ENCODE measurements at regions not wholly inside any gene's neighbourhood (a gene's known extent, or its start where the extent isn't known, plus 50 kb on each side); places are given as distances from the start of the nearest gene placed in this dataset.

GRCh38 chr6:12431023-12431422 lies 140.9 kb downstream of the EDN1 start:
- no peak for DNase-seq

GRCh38 chr6:12436224-12436623 lies 146.1 kb downstream of the EDN1 start:
- no peak for DNase-seq

- no peak for DNase-seq
Measured at GRCh38 chr6:12436683-12437082, 146.5 kb downstream of the EDN1 start.

GRCh38 chr6:12439296-12439695 lies 149.1 kb downstream of the EDN1 start:
- DNase-seq = no peak

- DNase-seq = no peak
Measured at GRCh38 chr6:12440981-12441380, 150.8 kb downstream of the EDN1 start.

- no peak for DNase-seq
Measured at GRCh38 chr6:12442455-12442854, 152.3 kb downstream of the EDN1 start.

- no peak for DNase-seq
Measured at GRCh38 chr6:12446394-12446793, 156.2 kb downstream of the EDN1 start.

- DNase-seq = no peak
Measured at GRCh38 chr6:12449447-12449846, 159.3 kb downstream of the EDN1 start.

GRCh38 chr6:12450467-12450866 lies 160.3 kb downstream of the EDN1 start:
- DNase-seq = no peak

- no peak for DNase-seq
Measured at GRCh38 chr6:12456343-12456742, 166.2 kb downstream of the EDN1 start.

- DNase-seq = no peak
Measured at GRCh38 chr6:12457094-12457493, 166.9 kb downstream of the EDN1 start.

GRCh38 chr6:12458558-12458957 lies 168.4 kb downstream of the EDN1 start:
- DNase-seq = no peak

- no peak for DNase-seq
Measured at GRCh38 chr6:12459945-12460661, 169.9 kb downstream of the EDN1 start.

- no peak for DNase-seq
Measured at GRCh38 chr6:12467706-12468670, 177.8 kb downstream of the EDN1 start.

- DNase-seq = no peak
Measured at GRCh38 chr6:12472601-12473038, 182.5 kb downstream of the EDN1 start.

- no peak for DNase-seq
Measured at GRCh38 chr6:12473494-12473893, 183.3 kb downstream of the EDN1 start.

GRCh38 chr6:12474167-12475140 lies 184.3 kb downstream of the EDN1 start:
- no peak for DNase-seq

- DNase-seq = no peak
Measured at GRCh38 chr6:12476484-12476883, 186.3 kb downstream of the EDN1 start.

- DNase-seq = no peak
Measured at GRCh38 chr6:12477616-12478015, 187.5 kb downstream of the EDN1 start.

GRCh38 chr6:12478921-12479320 lies 188.8 kb downstream of the EDN1 start:
- no peak for DNase-seq

GRCh38 chr6:12479451-12479850 lies 189.3 kb downstream of the EDN1 start:
- no peak for DNase-seq

GRCh38 chr6:12479881-12480280 lies 189.7 kb downstream of the EDN1 start:
- DNase-seq = no peak

- DNase-seq = no peak
Measured at GRCh38 chr6:12480379-12480778, 190.2 kb downstream of the EDN1 start.
